ENCODE measurements at regions not wholly inside any gene's neighbourhood (a gene's known extent, or its start where the extent isn't known, plus 50 kb on each side); places are given as distances from the start of the nearest gene placed in this dataset.

DNA sequence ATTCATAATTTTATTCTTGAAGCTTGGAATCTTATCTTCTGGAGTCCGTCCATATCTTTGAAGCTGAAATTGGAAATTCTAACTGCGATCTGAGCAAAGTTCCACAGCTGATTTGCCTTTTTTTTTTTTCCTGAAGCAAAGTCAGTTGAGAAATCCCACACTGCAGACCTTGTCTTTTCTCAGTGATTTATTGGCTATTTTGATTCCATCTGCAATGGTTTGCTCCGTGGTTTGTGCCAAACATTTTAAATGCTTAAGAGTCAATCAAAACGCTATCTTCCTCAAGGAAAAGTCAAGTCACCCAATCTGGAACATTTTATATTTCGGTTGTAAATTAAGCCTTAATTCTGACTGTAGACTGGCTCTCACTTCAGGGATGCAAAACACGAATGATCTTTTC is 88.2 kb upstream of the GRIK1 start:
- TF ChIP-seq, protein P1, sequence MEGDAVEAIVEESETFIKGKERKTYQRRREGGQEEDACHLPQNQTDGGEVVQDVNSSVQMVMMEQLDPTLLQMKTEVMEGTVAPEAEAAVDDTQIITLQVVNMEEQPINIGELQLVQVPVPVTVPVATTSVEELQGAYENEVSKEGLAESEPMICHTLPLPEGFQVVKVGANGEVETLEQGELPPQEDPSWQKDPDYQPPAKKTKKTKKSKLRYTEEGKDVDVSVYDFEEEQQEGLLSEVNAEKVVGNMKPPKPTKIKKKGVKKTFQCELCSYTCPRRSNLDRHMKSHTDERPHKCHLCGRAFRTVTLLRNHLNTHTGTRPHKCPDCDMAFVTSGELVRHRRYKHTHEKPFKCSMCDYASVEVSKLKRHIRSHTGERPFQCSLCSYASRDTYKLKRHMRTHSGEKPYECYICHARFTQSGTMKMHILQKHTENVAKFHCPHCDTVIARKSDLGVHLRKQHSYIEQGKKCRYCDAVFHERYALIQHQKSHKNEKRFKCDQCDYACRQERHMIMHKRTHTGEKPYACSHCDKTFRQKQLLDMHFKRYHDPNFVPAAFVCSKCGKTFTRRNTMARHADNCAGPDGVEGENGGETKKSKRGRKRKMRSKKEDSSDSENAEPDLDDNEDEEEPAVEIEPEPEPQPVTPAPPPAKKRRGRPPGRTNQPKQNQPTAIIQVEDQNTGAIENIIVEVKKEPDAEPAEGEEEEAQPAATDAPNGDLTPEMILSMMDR (conservative IDR thresholded peaks at IDR 0.05 in 1 of 2, IDR thresholded peaks at IDR 0.05 in 1 of 2; ENCODE audit: extremely low read depth in 1 of 2, insufficient read depth in 1 of 2, low read depth in 1 of 2, low read length in 2 of 2) = no peak
- no peak for TF ChIP-seq EZH2 (IDR thresholded peaks at IDR 0.05; ENCODE audit: borderline replicate concordance, low read length)
